Pancreas (tissue), 10 donors: ENCODE measurements at regions not wholly inside any gene's neighbourhood (a gene's known extent, or its start where the extent isn't known, plus 50 kb on each side); places are given as distances from the start of the nearest gene placed in this dataset.

ENCODE experiments used
- ATAC-seq, 4 donors: fragments of 200-7000 bp; cut with Tn5 transposase; one replicate each; pipeline versions ENCODE4 v1.8.0 to v1.9.1; 2020; ENCODE audit warnings: mild to moderate bottlenecking in 4 of 4, moderate library complexity in 4 of 4
- DNase-seq, 6 donors: peaks; one replicate each; pipeline ENCODE4 v3.0.0-alpha.2; 2020
- FAIRE-seq: peaks from 2 replicates; lab custom pipeline; 2012; peaks lifted over from hg19 to GRCh38; lab: Jason Lieb, UNC
- H3K27ac ChIP-seq, 4 donors: fragments of 200-600 bp; sonication (generic); 1 replicate in 3 of 4; 2 replicates in 1 of 4; pipeline versions ENCODE4 v1.5.0 to v1.8.0; 2020
- H3K27me3 ChIP-seq, 4 donors: fragments of 200-600 bp; one replicate each; pipeline ENCODE4 v1.8.0; 2021
- H3K36me3 ChIP-seq, 3 donors: fragments of 200-600 bp; sonication (generic) in 1 of 3; one replicate each; pipeline versions ENCODE4 v1.5.0 to v1.8.0; 2020 to 2021
- H3K4me1 ChIP-seq, 3 donors: fragments of 200-600 bp; one replicate each; pipeline ENCODE4 v1.8.0; 2021
- H3K4me3 ChIP-seq, 4 donors: fragments of 200-600 bp; sonication (generic) in 2 of 4; one replicate each; pipeline versions ENCODE4 v1.5.0 to v1.8.0; 2020 to 2021
- H3K9me3 ChIP-seq, 4 donors: fragments of 200-600 bp; one replicate each; pipeline ENCODE4 v1.8.0; 2021
- CTCF ChIP-seq, 4 donors: fragments of 200-600 bp; sonication (generic) in 3 of 4; IDR thresholded peaks; one replicate each; pipeline versions ENCODE4 v1.5.0 to v1.8.0; 2021; ENCODE audit warnings: antibody characterized with exemption in 4 of 4
- WGBS, 2 donors: extraction: QIAGEN DNeasy Blood & Tissue Kit; methylation state at CpG; one replicate each; pipeline ENCODE4 v1.1.7; 2013; 5-methylcytosine and 5-hydroxymethylcytosine counted together
- intact Hi-C, 3 donors: fragments of 100-400 bp; cut with DNase I; formaldehyde crosslinking; loops; one replicate each; pipeline versions ENCODE4 v1.11.1 to v1.14.2; 2022
- donor health status: healthy with polysubstance abuse.
- donor health status: DM: no; HTN: no; CAD: no; lungs with moderate emphysema.
- donor health status: DM: no; HTN: no; CAD: no.
- donor health status: control.
- donor health status: control.
- donor health status: Bipolar disorder and iron deficiency.
- donor health status: DM: yes; HTN: yes; CAD: no.
- donor health status: DM: no; HTN: no; CAD: no.
- donor health status: DM: no; HTN: no; CAD: no.
- donor health status: DM: yes; HTN: yes; CAD: no.

DNA sequence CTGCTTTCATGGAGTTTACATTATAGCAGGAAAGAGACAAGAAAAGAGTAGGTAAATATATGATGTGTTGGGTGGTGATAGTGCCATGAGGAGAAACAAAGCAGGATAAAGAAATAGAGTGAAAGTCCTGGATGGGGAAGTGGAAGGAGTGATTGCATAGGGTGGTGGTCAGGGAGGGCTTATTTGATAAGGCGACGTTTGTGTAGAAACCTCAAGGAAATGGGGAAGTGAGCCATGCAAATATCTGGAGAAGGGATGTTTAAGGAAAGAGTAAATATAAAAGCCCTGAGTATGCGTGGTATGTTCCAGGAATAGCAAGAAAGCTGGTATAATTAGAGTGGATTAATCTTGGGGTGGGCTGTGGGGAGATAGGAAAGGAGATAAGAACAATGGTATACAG lies 134.7 kb upstream of the SV2C start:
- Histone ChIP-seq H3K27me3 (no peaks in the 10 kb centered on the region), H3K27ac (no peak overlapping the region), H3K4me3 (no peak overlapping the region), H3K9me3 (no peaks in the 10 kb centered on the region), H3K4me1 (no peaks in the 10 kb centered on the region), H3K36me3 (no peaks in the 10 kb centered on the region)
- intact Hi-C loops = no loop called here
- no peak for TF ChIP-seq CTCF (IDR thresholded peaks at IDR 0.05)
- WGBS, 2 donors = 37 to 66% methylated on average over 3 of the region's 3 CpGs
- FAIRE-seq = no peak
- ATAC-seq = no peak
- no peak for DNase-seq

GRCh38 chr5:75940418-75940817 lies 142.8 kb upstream of the SV2C start:
- FAIRE-seq = no peak
- H3K27me3 ChIP-seq = no peaks in the 10 kb centered on the region
- TF ChIP-seq CTCF (IDR thresholded peaks at IDR 0.05) = no peak

GRCh38 chr5:75935572-75935971 lies 147.6 kb upstream of the SV2C start:
- H3K4me1 ChIP-seq = no peaks in the 10 kb centered on the region
- DNase-seq = no peak
- no peak for ATAC-seq
- no peak overlapping the region for H3K27ac ChIP-seq
- no peaks in the 10 kb centered on the region for H3K27me3 ChIP-seq
- TF ChIP-seq CTCF (IDR thresholded peaks at IDR 0.05) = no peak
- intact Hi-C loops = no loop called here
- 59 to 61% methylated on average over 4 of the region's 4 CpGs for WGBS, 2 donors
- H3K4me3 ChIP-seq = no peak overlapping the region
- no peaks in the 10 kb centered on the region for H3K36me3 ChIP-seq
- no peaks in the 10 kb centered on the region for H3K9me3 ChIP-seq
- no peak for FAIRE-seq

More at GRCh38 chr5:75940418-75940817, 142.8 kb upstream of the SV2C start:
- H3K36me3 ChIP-seq = no peaks in the 10 kb centered on the region
- no peak overlapping the region for H3K4me3 ChIP-seq
- 75 to 82% methylated on average over 2 of the region's 2 CpGs for WGBS, 2 donors
- H3K4me1 ChIP-seq = no peaks in the 10 kb centered on the region
- H3K9me3 ChIP-seq = no peaks in the 10 kb centered on the region
- DNase-seq (no peak), ATAC-seq (no peak)
- intact Hi-C loops = no loop called here
- H3K27ac ChIP-seq = no peak overlapping the region

GRCh38 chr5:75933489-75933888 lies 149.7 kb upstream of the SV2C start:
- TF ChIP-seq CTCF (IDR thresholded peaks at IDR 0.05) = no peak
- intact Hi-C loops = no loop called here
- FAIRE-seq = no peak
- H3K4me1 ChIP-seq = no peaks in the 10 kb centered on the region
- H3K27me3 ChIP-seq = no peaks in the 10 kb centered on the region
- DNase-seq = no peak
- H3K27ac ChIP-seq = no peak overlapping the region
- H3K36me3 ChIP-seq = no peaks in the 10 kb centered on the region
- H3K9me3 ChIP-seq = no peaks in the 10 kb centered on the region
- ATAC-seq = no peak
- no peak overlapping the region for H3K4me3 ChIP-seq
- 49 to 52% methylated on average over 3 of the region's 3 CpGs for WGBS, 2 donors

DNA sequence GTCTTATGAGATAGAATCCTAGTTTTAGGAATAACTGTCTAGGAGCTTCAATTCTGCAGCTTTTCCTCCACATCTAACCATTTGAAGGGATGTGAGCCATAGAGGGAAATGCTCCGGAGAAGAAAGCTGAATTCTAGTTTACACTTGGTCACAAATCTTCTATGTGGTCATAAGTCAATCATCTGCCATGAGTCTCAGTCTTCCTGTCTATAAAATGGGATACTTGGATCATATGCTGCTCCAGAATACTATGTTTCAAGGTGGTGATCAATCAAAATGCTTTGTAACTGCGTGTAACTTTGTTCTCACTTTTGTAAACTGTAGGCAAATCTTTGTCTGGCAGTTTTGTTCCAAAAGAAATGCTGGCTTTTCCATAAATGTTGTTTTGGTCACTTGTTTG lies 152.0 kb upstream of the SV2C start:
- DNase-seq (no peak), FAIRE-seq (no peak), ATAC-seq (no peak)
- Histone ChIP-seq H3K9me3 (no peaks in the 10 kb centered on the region), H3K4me1 (no peaks in the 10 kb centered on the region), H3K36me3 (no peaks in the 10 kb centered on the region), H3K27me3 (no peaks in the 10 kb centered on the region), H3K27ac (no peak overlapping the region), H3K4me3 (no peak overlapping the region)
- WGBS, 2 donors = 56 to 66% methylated on average over 2 of the region's 2 CpGs
- TF ChIP-seq CTCF (IDR thresholded peaks at IDR 0.05) = no peak
- intact Hi-C loops = no loop called here
